Heart left ventricle (tissue), 13 donors: ENCODE measurements at regions not wholly inside any gene's neighbourhood (a gene's known extent, or its start where the extent isn't known, plus 50 kb on each side); places are given as distances from the start of the nearest gene placed in this dataset.

Experiments
- POLR2A ChIP-seq, 2 donors: fragments of 450-650 bp; IDR thresholded peaks; one replicate each; pipeline ENCODE4 v1.6.1; 2017; ENCODE audit warnings: antibody characterized with exemption in 2 of 2, mild to moderate bottlenecking in 2 of 2, moderate library complexity in 2 of 2
- TF ChIP-seq, protein P1 (sequence below), 12 donors: fragments of 200-600 bp; sonication (generic) in 4 of 12; IDR thresholded peaks; one replicate each; pipeline versions ENCODE4 v1.5.0 to v1.8.0; 2018 to 2022; ENCODE audit warnings: antibody characterized with exemption in 12 of 12, mild to moderate bottlenecking in 5 of 12
- donor health status: ischemic (EF 13 %, LVEDD 7.1; RV severe dilation, severe dysfunction).
- donor health status: DM: no; HTN: yes; CAD: no.
- donor health status: DM: no; HTN: no; CAD: no.
- donor health status: ischemic (EF 25% LVEDD 6.9; RV normal size, moderate dysfunction).
- donor health status: ischemic (EF 25% LVEDD 5.7; RV mildly dilated, moderate dysfunction).
- donor health status: ischemic (EF 35%, LVEDD 5.7; RV mildly dilated, moderate dysfunction).
- donor health status: nonischemic (EF 11% LVEDD 7.7; RV severe dilation, severe dysfunction).
- donor health status: DM: yes; HTN: yes; CAD: no.
- donor health status: PGD.
- donor health status: ischemic (EF 29% LVEDD 5.4; RV normal size, mild dysfunction).
- donor health status: nonischemic (EF 23%, LVEDD 6.1; RV moderate dilation, normal function).

DNA sequence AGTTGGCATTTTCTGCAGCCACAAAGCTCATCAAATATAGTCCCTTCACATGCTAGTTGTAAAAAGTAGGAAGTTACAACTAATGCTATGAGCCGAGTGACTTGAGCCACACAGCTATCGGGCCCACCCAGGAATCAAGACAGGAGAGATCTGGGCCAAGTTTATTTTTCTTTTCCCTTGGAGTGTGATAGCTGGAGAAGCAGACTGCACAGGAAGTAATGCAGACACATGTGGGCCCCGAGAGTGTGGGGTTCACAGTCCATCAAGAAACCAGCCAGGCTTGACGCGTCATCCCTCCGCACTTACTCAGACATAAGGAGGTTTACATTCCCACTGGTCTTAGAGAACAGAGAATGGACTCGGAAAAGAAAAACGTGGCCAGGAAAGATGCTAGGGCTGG, 403.1 kb upstream of the CDH11 start:
- TF ChIP-seq, protein P1, sequence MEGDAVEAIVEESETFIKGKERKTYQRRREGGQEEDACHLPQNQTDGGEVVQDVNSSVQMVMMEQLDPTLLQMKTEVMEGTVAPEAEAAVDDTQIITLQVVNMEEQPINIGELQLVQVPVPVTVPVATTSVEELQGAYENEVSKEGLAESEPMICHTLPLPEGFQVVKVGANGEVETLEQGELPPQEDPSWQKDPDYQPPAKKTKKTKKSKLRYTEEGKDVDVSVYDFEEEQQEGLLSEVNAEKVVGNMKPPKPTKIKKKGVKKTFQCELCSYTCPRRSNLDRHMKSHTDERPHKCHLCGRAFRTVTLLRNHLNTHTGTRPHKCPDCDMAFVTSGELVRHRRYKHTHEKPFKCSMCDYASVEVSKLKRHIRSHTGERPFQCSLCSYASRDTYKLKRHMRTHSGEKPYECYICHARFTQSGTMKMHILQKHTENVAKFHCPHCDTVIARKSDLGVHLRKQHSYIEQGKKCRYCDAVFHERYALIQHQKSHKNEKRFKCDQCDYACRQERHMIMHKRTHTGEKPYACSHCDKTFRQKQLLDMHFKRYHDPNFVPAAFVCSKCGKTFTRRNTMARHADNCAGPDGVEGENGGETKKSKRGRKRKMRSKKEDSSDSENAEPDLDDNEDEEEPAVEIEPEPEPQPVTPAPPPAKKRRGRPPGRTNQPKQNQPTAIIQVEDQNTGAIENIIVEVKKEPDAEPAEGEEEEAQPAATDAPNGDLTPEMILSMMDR (IDR thresholded peaks at IDR 0.05) = no peak
- no peak for TF ChIP-seq POLR2A (IDR thresholded peaks at IDR 0.05)
